GM12878 (cell line): ENCODE measurements at regions not wholly inside any gene's neighbourhood (a gene's known extent, or its start where the extent isn't known, plus 50 kb on each side); places are given as distances from the start of the nearest gene placed in this dataset.

ENCODE experiments used
- ATAC-seq: fragments of 200-7000 bp; cut with Tn5 transposase; 3 replicates; pipeline ENCODE4 v1.9.1; 2020; ENCODE audit warnings: mild to moderate bottlenecking, moderate library complexity
- BruUV-seq: library from RNA; stranded (reverse); fragments of 400-500 nt; replicated peaks from 2 replicates; lab custom pipeline; 2021; lab: Mats Ljungman, UMichigan
- CTCF ChIA-PET: fragments of 300-600 bp; sonication (Branson Sonifier 250); formaldehyde crosslinking; extraction: SDS; loops from one replicate; lab custom pipeline; 2021; ENCODE audit warnings: inconsistent platforms; lab: Yijun Ruan, JAX
- POLR2A ChIA-PET: fragments of 350-600 bp; formaldehyde crosslinking; extraction: SDS; loops from one replicate; lab custom pipeline; 2021; ENCODE audit warnings: inconsistent platforms; lab: Charles Lee
- RAD21 ChIA-PET: fragments of 300-600 bp; sonication (Branson Sonifier 250); formaldehyde crosslinking; loops from one replicate; lab custom pipeline; 2023; ENCODE audit warnings: antibody characterized with exemption; ENCODE audit not compliant: unreplicated experiment; lab: Charles Lee
- SMC1A ChIA-PET: fragments of 300-600 bp; sonication (Branson Sonifier 250); formaldehyde crosslinking; loops from one replicate; lab custom pipeline; 2023; ENCODE audit not compliant: unreplicated experiment, uncharacterized antibody; lab: Charles Lee
- DNase-seq: peaks from one replicate; pipeline ENCODE4 v3.0.0-alpha.2; 2011; ENCODE audit warnings: low read depth, low spot score
- FAIRE-seq: peaks from 3 replicates; lab custom pipeline; 2011; peaks lifted over from hg19 to GRCh38; lab: Jason Lieb, UNC
- H2AFZ ChIP-seq: 2 replicates; pipeline ENCODE4 v1.6.0; 2011; ENCODE audit warnings: low read depth, low read length, control low read depth; ENCODE audit not compliant: control insufficient read depth
- H3K27ac ChIP-seq: 2 replicates; pipeline ENCODE4 v1.5.1; 2011; ENCODE audit warnings: control low read depth; ENCODE audit not compliant: control insufficient read depth, insufficient read depth
- H3K27me3 ChIP-seq, 2 experiments: replicated peaks in 1 of 2; 2 replicates each; pipeline versions ENCODE4 v1.6.0 to v1.6.1; 2011; ENCODE audit warnings: low read length in 1 of 2; ENCODE audit not compliant: control insufficient read depth in 2 of 2, insufficient read depth in 2 of 2
- H3K36me3 ChIP-seq, 2 experiments: 2 replicates each; pipeline ENCODE4 v1.5.1; 2011; ENCODE audit warnings: low read length in 1 of 2; ENCODE audit not compliant: control insufficient read depth in 2 of 2, insufficient read depth in 2 of 2
- H3K4me1 ChIP-seq: 2 replicates; pipeline ENCODE4 v1.6.1; 2011; ENCODE audit warnings: mild to moderate bottlenecking, low read length, moderate library complexity, mixed read lengths; ENCODE audit not compliant: control insufficient read depth, insufficient read depth
- H3K4me2 ChIP-seq: 2 replicates; pipeline ENCODE4 v1.6.0; 2011; ENCODE audit warnings: control low read depth; ENCODE audit not compliant: control insufficient read depth, insufficient read depth
- H3K4me3 ChIP-seq: fragments of 200-600 bp; sonication (generic); 2 replicates; pipeline ENCODE4 v1.5.1; 2016
- H3K79me2 ChIP-seq: 2 replicates; pipeline ENCODE4 v1.6.0; 2011; ENCODE audit warnings: low read length; ENCODE audit not compliant: control insufficient read depth, insufficient read depth
- H3K9ac ChIP-seq: 2 replicates; pipeline ENCODE4 v1.8.0; 2011; ENCODE audit warnings: low read length, control low read depth, mixed read lengths; ENCODE audit not compliant: control insufficient read depth, insufficient read depth
- H3K9me3 ChIP-seq: replicated peaks from 3 replicates; pipeline ENCODE4 v1.5.1; 2011; ENCODE audit warnings: mild to moderate bottlenecking, low read length; ENCODE audit not compliant: control insufficient read depth, insufficient read depth
- H4K20me1 ChIP-seq: 2 replicates; pipeline ENCODE4 v1.6.0; 2011; ENCODE audit not compliant: control insufficient read depth, insufficient read depth
- BCLAF1 ChIP-seq: fragments of 450-650 bp; IDR thresholded peaks from 2 replicates; pipeline ENCODE4 v1.6.1; 2017; ENCODE audit warnings: antibody characterized with exemption, mild to moderate bottlenecking, moderate library complexity
- DPF2 ChIP-seq: fragments of 450-650 bp; IDR thresholded peaks from 2 replicates; pipeline ENCODE4 v1.6.1; 2017; ENCODE audit warnings: mild to moderate bottlenecking
- PAX8 ChIP-seq: fragments of 450-650 bp; IDR thresholded peaks from 2 replicates; pipeline ENCODE4 v1.6.1; 2017; ENCODE audit warnings: mild to moderate bottlenecking, moderate library complexity
- ZBTB33 ChIP-seq: fragments of 450-650 bp; IDR thresholded peaks from 2 replicates; pipeline ENCODE4 v1.6.1; 2017; ENCODE audit warnings: mild to moderate bottlenecking
- WGBS: methylation state at CpG from one replicate; pipeline ENCODE4 v1.1.6; 2016; ENCODE audit warnings: low lambda C conversion rate; ENCODE audit not compliant: insufficient replicate concordance, insufficient coverage; ENCODE audit errors: missing lambda C conversion rate; 5-methylcytosine and 5-hydroxymethylcytosine counted together
- in situ Hi-C: fragments of 300-500 bp; cut with MboI; formaldehyde crosslinking; loops from 9 replicates; pipeline ENCODE4 v1.14.3; 2018; ENCODE audit warnings: mixed read lengths
- intact Hi-C: fragments of 100-400 bp; cut with micrococcal nuclease; formaldehyde crosslinking; loops from one replicate; pipeline ENCODE4 v1.14.2; 2022; ENCODE audit not compliant: unreplicated experiment

DNA sequence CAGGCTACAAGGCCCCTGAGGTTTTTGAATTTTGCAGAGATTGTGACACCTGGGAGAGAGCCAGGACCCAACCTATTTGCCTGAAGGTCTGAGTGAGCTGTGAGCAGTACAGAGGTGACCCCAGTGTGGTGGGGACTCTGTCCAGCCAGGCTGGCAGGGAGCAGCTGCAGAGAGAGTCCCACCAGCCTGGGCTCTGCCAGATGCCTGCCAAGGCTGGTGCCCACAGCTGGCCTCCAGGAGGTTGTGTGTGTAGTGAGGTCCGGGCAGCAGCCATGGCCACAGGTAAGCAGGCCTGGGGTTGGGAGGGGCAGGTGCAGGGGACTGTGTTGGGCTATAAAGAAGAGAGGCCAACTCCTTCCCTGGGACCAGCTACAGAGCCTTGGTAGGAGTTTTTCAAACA lies 144.8 kb downstream of the CRYBB2 start:
- Histone ChIP-seq H3K36me3 (peaks cover 3 to 20% of the 10 kb centered on the region in 2 experiments; a peak in 3 of 4 replicates), H3K79me2 (no peaks in the 10 kb centered on the region), H3K27me3 (no peaks in the 10 kb centered on the region), H2AFZ (no peak overlapping the region), H3K9me3 (no peaks in the 10 kb centered on the region), H4K20me1 (peaks cover 3% of the 10 kb centered on the region; the same call in 1 of the 2 replicates), H3K27ac (no peak overlapping the region), H3K9ac (no peak overlapping the region), H3K4me1 (peaks cover 5% of the 10 kb centered on the region; the same call in 1 of the 2 replicates)
- ChIA-PET CTCF (interaction anchor here (1.5 kb wide), 1 partner anchor 39 kb away, joined by 4 read pairs; no protein-coding TSS in a partner anchor), SMC1A (interaction anchor here (1.1 kb wide), 1 partner anchor 37 kb away, joined by 3 read pairs; no protein-coding TSS in a partner anchor)
- in situ Hi-C loops = loop anchor here (5.0 kb wide), 1 partner anchor 83 kb away; no protein-coding TSS in a partner anchor
- intact Hi-C loops = no loop called here
- DNase-seq (no peak), FAIRE-seq (no peak), ATAC-seq (no peak)
- BruUV-seq = no TSS peak
- TF ChIP-seq BCLAF1 (no peak), PAX8 (no peak), DPF2 (no peak), ZBTB33 (no peak)
- TF ChIP-seq, all 136 proteins: peak for 0
- ChIA-PET POLR2A (no interaction called here), RAD21 (interaction anchor here (1.0 kb wide), 1 partner anchor 36 kb away, joined by 3 read pairs; no protein-coding TSS in a partner anchor)
- H3K4me3 ChIP-seq = no peak overlapping the region
- no peak overlapping the region for H3K4me2 ChIP-seq
- 0% methylated on average over 1 of the region's 1 CpG for whole genome bisulfite sequencing
